GM20000 (cell line): ENCODE measurements at regions not wholly inside any gene's neighbourhood (a gene's known extent, or its start where the extent isn't known, plus 50 kb on each side); places are given as distances from the start of the nearest gene placed in this dataset.

Experiments
- DNase-seq: peaks from one replicate; pipeline ENCODE4 v3.0.0; 2012; ENCODE audit warnings: low spot score
- CTCF ChIP-seq: IDR thresholded peaks from 2 replicates; pipeline ENCODE4 v1.5.1; 2012; ENCODE audit warnings: mild to moderate bottlenecking, control low read depth; ENCODE audit errors: extremely low read depth, missing control alignments

DNA sequence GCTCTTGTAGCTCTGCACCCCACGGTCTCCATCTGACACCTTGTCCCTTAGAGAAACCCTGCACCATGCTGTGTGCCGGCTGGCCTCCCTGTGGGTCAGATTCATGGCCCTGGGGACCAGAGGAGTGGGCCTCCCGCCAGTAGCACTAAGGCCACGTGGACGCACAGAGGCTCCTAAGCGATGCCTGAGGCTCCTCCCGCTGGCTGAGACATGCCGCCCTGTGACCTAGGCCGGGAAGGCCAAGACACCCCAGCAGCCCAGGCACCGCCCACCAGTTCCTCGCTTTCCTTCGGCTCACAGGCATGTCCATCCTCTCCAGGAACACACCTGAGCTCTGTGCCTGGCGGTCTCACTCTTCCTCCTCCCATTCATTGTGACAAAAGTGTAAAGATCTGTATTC lies 311.0 kb downstream of the THBS2 start:
- no peak for DNase-seq
- TF ChIP-seq CTCF = no peak

DNA sequence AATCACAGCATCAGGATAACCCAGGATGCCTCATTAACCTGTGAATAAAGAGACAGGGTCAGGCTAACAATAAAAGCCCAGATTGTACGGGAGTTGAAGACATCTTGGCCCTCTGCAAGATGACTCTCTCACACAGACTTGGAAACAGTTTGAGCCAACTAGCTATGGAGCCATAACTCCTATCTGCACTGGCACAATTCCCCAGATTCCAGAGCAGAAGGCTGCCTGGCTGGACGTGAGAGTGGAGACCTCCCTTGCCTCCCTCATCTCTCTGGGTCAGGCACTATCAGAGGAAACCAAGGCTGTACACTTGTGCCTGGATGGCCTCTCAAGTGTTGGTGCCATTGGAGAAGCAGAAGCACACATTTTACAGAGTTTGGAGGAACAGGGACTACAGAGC lies 312.6 kb downstream of the THBS2 start:
- no peak for DNase-seq
- no peak for TF ChIP-seq CTCF

- no peak for DNase-seq
- no peak for TF ChIP-seq CTCF
Observed at GRCh38 chr6:168939796-168940195, 313.9 kb downstream of the THBS2 start.

DNA sequence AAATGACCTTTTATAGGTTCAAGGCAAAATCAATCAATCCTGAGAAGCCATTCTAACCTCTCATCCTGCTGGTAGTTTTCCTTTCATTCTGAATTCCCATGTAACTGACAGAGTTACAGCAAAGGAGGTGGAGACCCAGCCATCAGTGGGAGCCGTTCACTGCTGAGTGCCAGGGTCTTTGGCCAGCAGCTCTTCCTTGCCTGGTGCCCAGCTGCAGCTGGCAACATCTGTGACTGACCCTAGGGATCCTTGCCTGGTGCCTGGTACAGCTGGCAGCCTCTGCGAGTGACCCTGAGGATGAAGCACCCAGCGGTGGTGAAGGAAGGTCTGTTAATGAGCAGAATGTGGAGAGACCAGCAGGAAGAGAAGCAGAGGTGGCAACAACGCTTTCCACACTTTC lies 314.6 kb downstream of the THBS2 start:
- TF ChIP-seq CTCF = no peak
- DNase-seq = no peak

- no peak for DNase-seq
- TF ChIP-seq CTCF = no peak
Observed at GRCh38 chr6:168938546-168938945, 315.1 kb downstream of the THBS2 start.

GRCh38 chr6:168937054-168937453 lies 316.6 kb downstream of the THBS2 start:
- no peak for TF ChIP-seq CTCF
- DNase-seq = no peak

- no peak for TF ChIP-seq CTCF
- DNase-seq = no peak
Observed at GRCh38 chr6:168935628-168936010, 318.0 kb downstream of the THBS2 start.
